Fibroblast of villous mesenchyme (primary cell): ENCODE measurements at regions not wholly inside any gene's neighbourhood (a gene's known extent, or its start where the extent isn't known, plus 50 kb on each side); places are given as distances from the start of the nearest gene placed in this dataset.

Experiments
- DNase-seq: peaks from one replicate; pipeline ENCODE4 v3.0.0-alpha.2; 2010; ENCODE audit warnings: low read depth
- H3K4me3 ChIP-seq: 2 replicates; pipeline ENCODE4 v1.5.1; 2011; ENCODE audit warnings: low read depth, mild to moderate bottlenecking, low read length
- CTCF ChIP-seq: IDR thresholded peaks from 2 replicates; pipeline ENCODE4 v1.5.1; 2012; ENCODE audit warnings: low read depth, mild to moderate bottlenecking, low read length; ENCODE audit not compliant: insufficient read depth

DNA sequence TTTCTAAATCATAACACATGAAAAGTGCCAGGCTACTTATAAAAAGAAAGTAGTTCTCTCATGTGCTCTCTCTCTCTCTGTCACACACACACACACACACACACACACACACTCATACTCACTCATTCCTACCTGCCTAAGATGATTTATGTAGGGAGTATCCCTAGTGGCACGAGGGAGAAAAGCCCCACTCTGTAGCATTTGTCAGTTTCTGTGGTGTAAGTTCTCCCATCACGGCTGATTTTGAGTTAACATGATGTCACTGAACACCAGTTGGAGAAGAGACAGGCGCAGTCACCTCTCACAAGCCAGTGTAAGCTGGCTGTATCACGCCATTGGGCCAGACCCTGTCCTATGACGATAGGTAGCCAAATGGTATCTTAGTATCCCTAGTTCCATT is 395.4 kb downstream of the SFMBT2 start:
- no peak for DNase-seq
- TF ChIP-seq CTCF: no peak
- H3K4me3 ChIP-seq: no peak overlapping the region

DNA sequence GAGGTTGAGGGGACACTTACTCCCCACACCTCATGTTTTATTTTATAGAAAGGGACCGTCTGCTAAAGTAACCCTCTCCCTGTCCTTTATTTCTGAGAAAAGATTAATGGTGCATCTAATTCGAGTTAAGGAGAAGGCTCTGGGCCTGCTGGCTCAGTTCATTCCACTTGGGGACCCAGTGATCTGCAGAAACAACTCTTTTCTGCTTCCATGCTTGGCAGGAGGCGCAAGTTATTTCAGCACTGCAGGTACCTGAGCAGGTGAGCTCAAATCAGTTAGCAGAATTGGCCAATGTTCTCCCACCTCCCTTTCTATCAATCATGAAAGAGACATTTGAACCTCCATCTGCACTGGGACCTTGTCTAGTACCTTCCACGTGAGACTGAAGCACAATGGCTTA is 396.1 kb downstream of the SFMBT2 start:
- TF ChIP-seq CTCF: no peak
- no peak overlapping the region for H3K4me3 ChIP-seq
- DNase-seq: no peak

GRCh38 chr10:7011994-7012393 is 398.8 kb downstream of the SFMBT2 start:
- TF ChIP-seq CTCF: no peak
- no peak overlapping the region for H3K4me3 ChIP-seq
- no peak for DNase-seq

GRCh38 chr10:7008645-7009044 is 402.2 kb downstream of the SFMBT2 start:
- no peak overlapping the region for H3K4me3 ChIP-seq
- no peak for DNase-seq
- TF ChIP-seq CTCF: no peak

- DNase-seq: no peak
- TF ChIP-seq CTCF: no peak
- no peak overlapping the region for H3K4me3 ChIP-seq
Measured at GRCh38 chr10:7007600-7008190, 403.1 kb downstream of the SFMBT2 start.

GRCh38 chr10:7006566-7006965 is 404.3 kb downstream of the SFMBT2 start:
- DNase-seq: no peak
- no peak for TF ChIP-seq CTCF
- H3K4me3 ChIP-seq: no peak overlapping the region

- TF ChIP-seq CTCF: no peak
- no peak for DNase-seq
- no peak overlapping the region for H3K4me3 ChIP-seq
Measured at GRCh38 chr10:7003831-7004395, 406.9 kb downstream of the SFMBT2 start.
